Activated B cell treated with CpG ODN at 0.5 μM for 24 hours (primary cell): ENCODE measurements at regions not wholly inside any gene's neighbourhood (a gene's known extent, or its start where the extent isn't known, plus 50 kb on each side); places are given as distances from the start of the nearest gene placed in this dataset.

ENCODE experiments used
- ATAC-seq: fragments of 200-7000 bp; cut with Tn5 transposase; one replicate; pipeline ENCODE4 v1.10.0; 2021; ENCODE audit warnings: low read depth, mild to moderate bottlenecking, moderate library complexity
- CTCF ChIA-PET: fragments of 350-600 bp; sonication (Branson Sonifier 250); formaldehyde crosslinking; loops from one replicate; lab custom pipeline; 2021; ENCODE audit warnings: antibody characterized with exemption; lab: Charles Lee
- POLR2A ChIA-PET: fragments of 350-600 bp; sonication (Branson Sonifier 250); formaldehyde crosslinking; loops from one replicate; lab custom pipeline; 2021; ENCODE audit warnings: antibody characterized with exemption; lab: Charles Lee
- DNase-seq: peaks from one replicate; pipeline ENCODE4 v3.0.0; 2022
- H3K27ac Mint-ChIP-seq: one replicate; pipeline ENCODE4 v1.8.0; 2020; ENCODE audit warnings: mixed read lengths
- H3K27me3 Mint-ChIP-seq: one replicate; pipeline ENCODE4 v1.8.0; 2021; ENCODE audit warnings: mixed read lengths
- H3K36me3 Mint-ChIP-seq: one replicate; pipeline ENCODE4 v1.8.0; 2021; ENCODE audit warnings: low read depth, mixed read lengths
- H3K4me1 Mint-ChIP-seq: one replicate; pipeline ENCODE4 v1.8.0; 2021; ENCODE audit warnings: mixed read lengths
- H3K4me3 Mint-ChIP-seq: one replicate; pipeline ENCODE4 v1.8.0; 2020; ENCODE audit warnings: mild to moderate bottlenecking, mixed read lengths
- H3K9me3 Mint-ChIP-seq: one replicate; pipeline ENCODE4 v1.8.0; 2020; ENCODE audit warnings: mixed read lengths
- intact Hi-C: fragments of 100-400 bp; cut with micrococcal nuclease; formaldehyde crosslinking; loops from one replicate; pipeline ENCODE4 v1.15.1; 2024
- TF ChIP-seq, protein P1 (sequence below): fragments of 200-600 bp; IDR thresholded peaks from one replicate; pipeline ENCODE4 v1.8.0; 2022; ENCODE audit warnings: antibody characterized with exemption, mild to moderate bottlenecking

DNA sequence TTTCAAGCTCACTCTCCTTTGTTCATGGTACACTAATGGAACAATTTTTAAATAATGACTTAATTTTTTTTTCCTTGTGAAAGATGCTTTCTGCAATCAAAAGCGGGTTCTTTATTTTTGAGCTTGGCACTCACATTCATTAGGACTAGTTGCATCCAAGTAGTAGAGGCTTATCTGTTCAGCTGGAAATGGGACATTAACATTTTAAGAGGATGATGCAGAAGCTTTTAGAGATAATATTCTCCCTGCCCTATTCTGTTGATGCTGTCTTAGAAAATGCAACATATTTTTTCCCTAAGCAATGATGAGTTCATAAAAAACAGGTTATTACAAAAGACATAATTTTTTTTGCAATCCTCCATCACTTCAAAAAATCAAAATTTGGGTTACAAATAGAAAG lies 900.6 kb downstream of the NTRK3 start:
- intact Hi-C loops: no loop called here
- ATAC-seq (no peak), DNase-seq (no peak)
- TF ChIP-seq, protein P1, sequence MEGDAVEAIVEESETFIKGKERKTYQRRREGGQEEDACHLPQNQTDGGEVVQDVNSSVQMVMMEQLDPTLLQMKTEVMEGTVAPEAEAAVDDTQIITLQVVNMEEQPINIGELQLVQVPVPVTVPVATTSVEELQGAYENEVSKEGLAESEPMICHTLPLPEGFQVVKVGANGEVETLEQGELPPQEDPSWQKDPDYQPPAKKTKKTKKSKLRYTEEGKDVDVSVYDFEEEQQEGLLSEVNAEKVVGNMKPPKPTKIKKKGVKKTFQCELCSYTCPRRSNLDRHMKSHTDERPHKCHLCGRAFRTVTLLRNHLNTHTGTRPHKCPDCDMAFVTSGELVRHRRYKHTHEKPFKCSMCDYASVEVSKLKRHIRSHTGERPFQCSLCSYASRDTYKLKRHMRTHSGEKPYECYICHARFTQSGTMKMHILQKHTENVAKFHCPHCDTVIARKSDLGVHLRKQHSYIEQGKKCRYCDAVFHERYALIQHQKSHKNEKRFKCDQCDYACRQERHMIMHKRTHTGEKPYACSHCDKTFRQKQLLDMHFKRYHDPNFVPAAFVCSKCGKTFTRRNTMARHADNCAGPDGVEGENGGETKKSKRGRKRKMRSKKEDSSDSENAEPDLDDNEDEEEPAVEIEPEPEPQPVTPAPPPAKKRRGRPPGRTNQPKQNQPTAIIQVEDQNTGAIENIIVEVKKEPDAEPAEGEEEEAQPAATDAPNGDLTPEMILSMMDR: no peak
- Mint-ChIP-seq H3K4me3 (no peak overlapping the region), H3K27me3 (no peaks in the 10 kb centered on the region), H3K9me3 (peaks cover 3% of the 10 kb centered on the region), H3K27ac (no peak overlapping the region), H3K36me3 (no peaks in the 10 kb centered on the region), H3K4me1 (no peaks in the 10 kb centered on the region)
- POLR2A ChIA-PET: no interaction called here
- CTCF ChIA-PET: no interaction called here

DNA sequence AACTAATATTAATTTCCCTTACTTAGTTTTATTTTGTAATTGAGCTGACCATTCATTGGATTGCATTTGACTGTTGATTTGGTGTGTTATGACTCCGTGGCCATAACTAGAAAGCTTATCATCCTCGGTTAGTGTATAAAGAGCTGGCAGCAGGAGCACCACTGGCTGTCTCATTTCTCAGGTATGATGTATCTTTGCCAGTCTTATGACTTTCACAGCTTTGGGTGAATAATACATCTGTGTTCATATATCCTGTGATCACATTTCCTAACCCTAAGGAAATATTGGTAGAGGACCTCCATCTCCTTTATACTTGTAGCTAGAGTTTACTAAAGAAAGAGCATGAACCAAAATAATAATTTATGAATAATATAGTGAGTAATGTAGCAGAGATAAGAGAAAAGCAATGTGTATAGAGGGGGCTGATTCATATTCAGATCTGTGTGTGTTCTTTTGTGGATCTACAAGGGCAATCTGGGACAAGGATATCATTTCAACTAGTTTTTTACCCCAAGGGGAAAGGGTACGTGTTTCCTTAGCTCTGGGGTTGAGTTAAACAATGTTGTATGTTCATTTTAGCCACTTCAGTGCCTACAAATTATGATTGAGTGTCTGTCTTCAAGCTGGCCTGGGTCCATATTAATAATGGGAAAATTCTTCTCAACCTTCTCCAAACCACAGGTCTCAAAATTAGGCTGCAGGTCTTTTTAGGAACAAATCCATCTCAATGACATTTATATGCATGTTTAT lies 901.7 kb downstream of the NTRK3 start:
- Mint-ChIP-seq H3K9me3 (peaks cover 3% of the 10 kb centered on the region), H3K27me3 (no peaks in the 10 kb centered on the region), H3K4me1 (no peaks in the 10 kb centered on the region), H3K36me3 (no peaks in the 10 kb centered on the region), H3K27ac (no peak overlapping the region), H3K4me3 (no peak overlapping the region)
- POLR2A ChIA-PET: no interaction called here
- ATAC-seq (no peak), DNase-seq (no peak)
- TF ChIP-seq, protein P1: no peak
- intact Hi-C loops: no loop called here
- CTCF ChIA-PET: no interaction called here

DNA sequence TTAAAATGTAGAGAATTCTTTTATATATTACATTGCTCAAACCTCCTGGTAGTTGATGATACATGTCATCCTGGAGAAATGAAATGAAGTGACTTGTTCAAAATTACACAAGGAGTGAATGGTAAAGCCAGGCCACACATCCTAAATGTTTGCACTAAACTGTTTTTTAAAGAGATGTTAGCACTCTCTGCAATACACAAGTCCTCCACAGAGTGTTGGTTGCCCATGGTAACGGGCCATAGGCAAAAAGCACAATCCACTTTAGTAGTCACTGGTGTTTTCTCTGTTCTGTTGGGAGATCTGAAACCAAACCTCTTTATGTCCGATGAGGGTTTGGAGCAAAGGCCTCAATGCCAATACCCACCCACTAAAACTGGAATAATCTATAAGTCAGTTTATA lies 907.4 kb downstream of the NTRK3 start:
- no peak overlapping the region for H3K4me3 Mint-ChIP-seq
- ChIA-PET CTCF (no interaction called here), POLR2A (no interaction called here)
- no peaks in the 10 kb centered on the region for H3K36me3 Mint-ChIP-seq
- H3K9me3 Mint-ChIP-seq: no peaks in the 10 kb centered on the region
- no peaks in the 10 kb centered on the region for H3K27me3 Mint-ChIP-seq
- H3K27ac Mint-ChIP-seq: no peak overlapping the region
- TF ChIP-seq, protein P1: no peak
- DNase-seq (no peak), ATAC-seq (no peak)
- intact Hi-C loops: no loop called here
- no peaks in the 10 kb centered on the region for H3K4me1 Mint-ChIP-seq

DNA sequence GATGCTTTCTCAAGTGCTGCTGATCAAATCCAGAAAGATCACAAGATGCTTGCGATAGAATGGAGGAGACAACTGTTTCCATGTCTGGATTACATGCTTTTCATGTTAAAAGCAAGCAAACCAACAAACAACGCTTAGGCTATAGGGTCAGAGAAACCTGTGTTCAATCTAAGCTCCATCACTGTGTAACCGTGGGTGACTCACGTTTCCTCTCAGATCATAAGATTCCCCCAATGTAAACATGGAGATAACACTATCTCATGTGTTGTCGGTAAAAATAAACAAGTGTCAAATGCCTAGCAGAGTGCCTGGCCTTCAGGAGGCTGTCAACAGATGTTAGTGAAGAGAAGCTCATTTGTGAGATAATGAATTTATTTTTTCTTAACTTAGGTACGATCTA lies 907.8 kb downstream of the NTRK3 start:
- H3K9me3 Mint-ChIP-seq: no peaks in the 10 kb centered on the region
- no peak overlapping the region for H3K27ac Mint-ChIP-seq
- no peak for DNase-seq
- ATAC-seq: no peak
- no peak overlapping the region for H3K4me3 Mint-ChIP-seq
- no peaks in the 10 kb centered on the region for H3K4me1 Mint-ChIP-seq
- POLR2A ChIA-PET: no interaction called here
- intact Hi-C loops: no loop called here
- TF ChIP-seq, protein P1: no peak
- CTCF ChIA-PET: no interaction called here
- no peaks in the 10 kb centered on the region for H3K36me3 Mint-ChIP-seq
- H3K27me3 Mint-ChIP-seq: no peaks in the 10 kb centered on the region

DNA sequence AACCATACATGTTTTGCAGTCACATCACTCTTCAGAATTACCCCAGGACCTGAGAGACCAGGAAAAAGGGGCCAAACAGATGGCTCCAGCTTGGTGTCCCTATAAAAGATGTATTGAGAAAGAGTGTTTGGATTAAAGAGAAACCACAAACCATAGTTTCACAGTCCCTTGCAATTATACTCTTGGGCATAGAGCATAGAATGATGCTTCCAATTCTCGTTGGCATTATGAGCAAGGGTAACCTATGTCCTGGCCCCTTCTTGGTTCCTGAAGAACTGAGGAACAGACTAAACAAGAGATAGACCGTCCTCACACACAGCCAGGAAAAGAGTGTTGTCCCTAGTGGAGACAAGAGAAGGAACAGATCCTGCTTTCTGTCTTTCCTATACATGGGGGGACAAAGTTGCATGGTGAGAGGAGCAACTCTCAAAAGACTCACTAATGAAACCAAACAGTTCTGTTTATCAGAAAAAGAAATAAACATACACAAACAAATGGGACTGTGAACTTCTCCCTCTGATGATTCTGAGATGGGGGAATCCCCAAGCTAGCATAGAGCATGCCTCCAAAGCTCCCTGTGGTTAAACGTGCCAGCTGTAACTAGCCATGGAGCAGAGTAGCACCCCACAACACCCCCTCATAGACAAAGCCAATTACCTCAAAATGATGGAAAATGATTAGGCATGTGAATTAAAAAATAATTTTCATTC lies 908.6 kb downstream of the NTRK3 start:
- H3K4me3 Mint-ChIP-seq: no peak overlapping the region
- H3K36me3 Mint-ChIP-seq: no peaks in the 10 kb centered on the region
- ATAC-seq (no peak), DNase-seq (no peak)
- CTCF ChIA-PET: no interaction called here
- no peaks in the 10 kb centered on the region for H3K9me3 Mint-ChIP-seq
- no peaks in the 10 kb centered on the region for H3K4me1 Mint-ChIP-seq
- TF ChIP-seq, protein P1: no peak
- H3K27me3 Mint-ChIP-seq: no peaks in the 10 kb centered on the region
- H3K27ac Mint-ChIP-seq: no peak overlapping the region
- POLR2A ChIA-PET: no interaction called here
- intact Hi-C loops: no loop called here
